GM18502 (cell line): ENCODE measurements at regions not wholly inside any gene's neighbourhood (a gene's known extent, or its start where the extent isn't known, plus 50 kb on each side); places are given as distances from the start of the nearest gene placed in this dataset.

ENCODE experiments used
- ATAC-seq: cut with Tn5 transposase; IDR thresholded peaks from one replicate; pipeline ENCODE4 v1.9.1; 2021; ENCODE audit warnings: mild to moderate bottlenecking; ENCODE audit not compliant: unreplicated experiment, poor library complexity

DNA sequence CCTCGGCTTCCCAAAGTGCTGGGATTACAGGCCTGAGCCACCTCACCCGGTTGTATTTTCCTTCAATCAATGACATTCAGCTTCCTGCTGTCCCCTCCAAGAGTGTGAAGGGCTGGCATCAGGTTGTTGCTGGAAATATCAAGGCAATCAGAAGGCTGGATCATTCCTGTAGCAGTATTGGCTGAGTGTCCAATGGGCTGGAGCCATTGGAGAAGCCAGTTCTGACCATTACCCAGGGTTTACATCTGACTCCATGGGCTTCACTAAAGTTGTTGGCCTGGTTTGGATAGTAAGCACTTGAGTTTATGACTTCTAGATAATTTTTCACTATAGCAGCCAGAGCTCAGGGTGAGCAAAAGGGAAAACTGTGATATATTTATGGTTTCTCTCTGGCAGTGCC lies 137.0 kb downstream of the DLEU7 start:
- no peak for ATAC-seq

- no peak for ATAC-seq
These were observed 135.9 kb downstream of the DLEU7 start for GRCh38 chr13:50707628-50708027.

DNA sequence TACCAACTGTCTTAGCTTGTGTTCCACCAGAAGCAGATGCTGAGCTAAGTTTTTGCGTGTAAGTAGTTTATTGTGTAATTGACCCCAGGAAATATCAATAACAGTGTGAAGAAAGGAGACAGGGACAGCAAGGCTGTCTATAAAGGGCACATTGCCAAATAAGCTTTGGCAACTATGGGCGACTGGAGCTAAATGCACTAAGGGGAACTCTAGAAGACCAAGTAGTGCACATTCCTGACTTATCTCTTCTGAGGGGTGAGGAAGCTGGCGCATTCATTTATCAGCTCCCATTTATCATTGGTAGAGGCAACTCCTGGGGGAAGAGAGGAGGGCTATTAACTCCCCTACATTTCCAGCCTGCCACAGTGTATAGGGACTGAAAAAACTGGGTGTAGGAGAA lies 135.0 kb downstream of the DLEU7 start:
- ATAC-seq, result no peak

DNA sequence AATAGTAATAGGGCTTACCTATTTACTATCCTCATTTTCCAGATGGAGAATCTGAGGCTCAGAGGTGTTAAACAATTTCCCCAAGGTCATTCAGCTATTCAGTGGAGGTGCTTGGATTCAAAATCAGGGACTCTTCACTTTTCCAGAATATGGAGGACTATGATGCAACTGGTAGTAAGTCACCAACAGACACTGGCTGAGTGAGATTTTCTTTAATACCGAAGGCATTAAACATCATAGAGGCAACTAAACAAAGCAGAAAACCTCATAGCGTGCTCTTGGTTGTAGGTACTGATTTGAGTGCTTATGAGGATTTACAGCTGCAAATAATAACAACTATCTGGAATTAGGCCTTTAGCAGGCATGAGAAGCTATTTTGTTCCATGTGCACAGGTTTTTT lies 134.4 kb downstream of the DLEU7 start:
- no peak for ATAC-seq

- no peak for ATAC-seq
These were observed 132.2 kb downstream of the DLEU7 start for GRCh38 chr13:50711131-50711815.

DNA sequence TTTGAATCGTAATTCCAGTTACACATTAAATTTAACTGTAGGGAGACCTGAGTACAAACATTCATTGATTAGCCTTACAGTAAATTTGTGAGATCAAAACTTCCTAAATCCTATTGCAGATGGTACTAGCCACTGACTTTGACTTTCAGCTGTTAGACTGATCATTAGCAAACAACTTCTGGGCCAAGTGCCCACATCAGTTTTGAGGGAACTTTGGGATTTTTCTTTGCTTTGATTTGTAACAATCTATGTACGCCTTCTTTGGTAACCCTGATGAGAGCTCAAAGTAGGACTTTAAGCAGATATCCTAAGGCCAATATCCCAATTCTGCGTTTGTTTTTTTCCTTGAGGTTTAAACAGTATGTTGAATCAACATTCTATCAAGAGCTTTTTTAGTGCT lies 131.5 kb downstream of the DLEU7 start:
- no peak for ATAC-seq

- ATAC-seq, result no peak
These were observed 131.0 kb downstream of the DLEU7 start for GRCh38 chr13:50712456-50712855.

GRCh38 chr13:50712881-50713280 lies 130.6 kb downstream of the DLEU7 start:
- ATAC-seq, result no peak

DNA sequence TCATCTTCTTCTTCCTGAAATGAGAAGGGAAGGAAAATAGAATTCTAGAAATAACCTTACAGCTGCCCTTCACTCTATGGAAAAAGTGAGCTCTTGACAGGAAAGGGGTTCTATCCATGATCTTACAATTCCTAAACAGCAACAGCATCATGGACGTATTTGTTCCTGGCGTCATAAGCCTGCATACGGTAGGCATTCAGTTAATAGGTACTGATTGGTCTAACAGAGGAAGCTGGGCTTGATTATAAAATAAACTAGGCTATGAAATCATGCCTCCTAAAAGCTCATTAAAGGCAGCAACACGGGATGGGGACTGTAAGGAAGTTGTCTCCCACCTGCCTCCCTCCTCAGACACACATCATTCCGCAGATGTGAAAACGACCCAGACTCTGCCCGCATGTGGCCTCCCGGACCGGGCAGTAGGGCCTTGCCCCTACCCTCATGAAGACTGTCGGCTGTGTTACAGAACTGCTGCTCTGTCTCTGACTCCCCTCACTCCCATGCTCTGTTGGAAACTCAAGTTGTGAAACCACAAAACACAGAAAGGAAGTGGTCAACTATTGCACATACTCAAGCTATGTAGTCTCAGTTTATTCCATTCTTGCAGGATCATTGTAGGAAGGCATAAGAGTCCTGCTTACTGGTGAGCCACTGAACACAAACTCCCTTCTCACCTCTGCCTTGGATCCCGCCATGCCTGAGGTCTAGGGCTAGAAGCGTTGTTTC lies 129.8 kb downstream of the DLEU7 start:
- ATAC-seq, result peak; percentile 82

GRCh38 chr13:50714891-50715290 lies 128.6 kb downstream of the DLEU7 start:
- no peak for ATAC-seq

DNA sequence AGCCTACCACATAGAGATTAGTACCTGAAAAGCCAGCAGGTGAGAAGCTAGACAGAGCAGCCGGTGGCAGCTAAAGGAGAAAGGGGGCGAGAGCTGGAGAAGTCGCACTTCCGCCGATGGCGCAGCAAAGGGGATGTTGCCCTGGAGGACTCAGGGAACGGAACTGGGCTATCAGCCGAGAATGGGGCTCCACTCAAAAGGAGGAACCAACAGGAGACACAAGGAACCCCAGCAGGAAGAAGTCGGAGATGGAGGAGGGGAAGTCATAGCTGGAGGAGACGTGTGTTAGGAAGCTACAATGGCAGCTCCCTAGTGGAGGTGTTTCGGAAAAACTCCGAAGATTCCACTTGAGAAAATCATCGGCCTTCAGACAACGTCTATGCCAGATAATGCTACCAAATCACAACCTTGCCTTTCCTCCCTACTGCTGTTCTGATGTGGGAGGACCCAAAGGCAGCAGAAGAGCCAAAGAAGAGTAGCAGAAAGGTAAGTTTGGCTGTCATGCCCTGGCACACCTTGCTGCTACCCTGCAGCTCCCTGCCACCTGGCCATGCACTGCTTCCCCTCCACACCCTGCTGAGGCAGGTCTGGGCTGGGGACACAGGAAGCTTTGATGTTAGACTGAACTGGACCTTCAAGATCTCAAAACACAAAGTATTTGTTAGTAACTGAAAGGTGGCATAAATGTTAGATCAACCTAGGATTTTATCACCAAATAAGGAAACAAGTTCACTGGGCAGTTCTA lies 127.9 kb downstream of the DLEU7 start:
- ATAC-seq, result no peak

- ATAC-seq, result no peak
These were observed 122.4 kb downstream of the DLEU7 start for GRCh38 chr13:50720861-50721671.

GRCh38 chr13:50721672-50721992 lies 121.9 kb downstream of the DLEU7 start:
- ATAC-seq, result no peak

DNA sequence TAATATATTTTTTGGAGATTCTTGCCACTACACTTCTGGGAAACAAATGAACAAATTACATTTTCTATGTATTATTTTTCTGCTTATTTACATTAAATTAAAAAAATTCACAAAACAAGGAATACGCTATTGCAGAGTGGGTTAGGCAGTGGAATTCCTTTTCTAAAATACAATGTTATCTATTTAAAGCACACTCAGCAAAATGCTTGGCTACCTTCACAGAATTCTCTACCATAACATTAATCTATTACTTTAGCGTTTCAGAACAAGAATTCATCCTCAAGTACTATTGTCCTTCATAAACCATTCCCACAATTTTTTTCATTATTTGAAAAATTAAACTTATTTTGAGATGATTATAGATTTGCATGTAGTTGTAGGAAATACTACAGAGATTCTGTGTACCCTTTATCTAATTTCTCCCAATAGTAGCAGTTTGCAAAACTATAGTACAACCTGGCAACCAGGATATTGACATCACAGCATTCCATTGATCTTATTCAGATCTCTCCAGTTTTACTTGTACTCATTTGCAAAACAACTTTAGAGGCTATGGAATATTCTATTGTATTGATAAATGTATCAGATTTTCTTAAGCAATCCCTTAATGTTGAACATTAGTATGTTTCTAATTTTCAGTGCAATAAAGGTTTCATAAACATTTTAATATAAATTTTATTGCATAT lies 120.9 kb downstream of the DLEU7 start:
- ATAC-seq, result no peak

DNA sequence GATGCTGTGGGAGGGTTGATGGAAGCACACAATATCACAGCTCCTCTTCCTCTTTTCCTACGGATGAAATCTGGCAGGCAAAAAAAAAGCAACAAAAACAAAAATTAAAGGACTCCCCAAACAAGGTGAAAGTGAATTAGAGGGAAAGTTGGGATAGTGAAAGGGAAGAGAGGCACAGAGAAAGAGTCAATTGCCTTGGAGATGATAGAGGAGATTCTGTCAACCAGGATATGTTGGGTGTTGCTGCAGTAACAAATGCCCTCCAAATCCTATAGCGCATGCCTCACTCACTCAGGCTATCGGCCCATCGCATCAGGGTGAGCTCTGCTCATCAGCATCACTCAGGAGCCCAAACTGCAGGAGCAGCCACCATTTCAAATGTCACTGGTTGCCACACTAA lies 119.1 kb downstream of the DLEU7 start:
- ATAC-seq, result no peak

DNA sequence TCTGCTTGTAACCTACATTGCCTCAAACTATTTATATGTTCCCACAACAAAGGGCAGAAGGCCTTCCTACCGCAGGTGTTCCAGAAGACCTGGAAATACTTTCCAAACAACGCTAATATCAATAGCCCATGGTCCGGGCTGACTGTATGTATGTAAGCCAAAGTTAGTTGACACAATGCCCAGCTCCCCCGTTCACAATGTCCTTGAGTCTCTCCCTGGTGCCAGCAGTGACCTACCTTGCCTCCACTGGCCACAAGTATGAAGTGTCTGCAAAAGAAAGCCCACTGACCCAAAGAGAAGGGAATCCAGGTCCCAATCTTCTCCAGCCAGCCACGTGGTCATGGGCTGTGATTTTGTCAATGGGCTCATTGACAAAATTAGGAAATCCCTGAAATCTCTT lies 118.6 kb downstream of the DLEU7 start:
- ATAC-seq, result no peak

GRCh38 chr13:50726164-50726563 lies 117.3 kb downstream of the DLEU7 start:
- ATAC-seq, result no peak

- ATAC-seq, result no peak
These were observed 114.3 kb downstream of the DLEU7 start for GRCh38 chr13:50729177-50729576.

DNA sequence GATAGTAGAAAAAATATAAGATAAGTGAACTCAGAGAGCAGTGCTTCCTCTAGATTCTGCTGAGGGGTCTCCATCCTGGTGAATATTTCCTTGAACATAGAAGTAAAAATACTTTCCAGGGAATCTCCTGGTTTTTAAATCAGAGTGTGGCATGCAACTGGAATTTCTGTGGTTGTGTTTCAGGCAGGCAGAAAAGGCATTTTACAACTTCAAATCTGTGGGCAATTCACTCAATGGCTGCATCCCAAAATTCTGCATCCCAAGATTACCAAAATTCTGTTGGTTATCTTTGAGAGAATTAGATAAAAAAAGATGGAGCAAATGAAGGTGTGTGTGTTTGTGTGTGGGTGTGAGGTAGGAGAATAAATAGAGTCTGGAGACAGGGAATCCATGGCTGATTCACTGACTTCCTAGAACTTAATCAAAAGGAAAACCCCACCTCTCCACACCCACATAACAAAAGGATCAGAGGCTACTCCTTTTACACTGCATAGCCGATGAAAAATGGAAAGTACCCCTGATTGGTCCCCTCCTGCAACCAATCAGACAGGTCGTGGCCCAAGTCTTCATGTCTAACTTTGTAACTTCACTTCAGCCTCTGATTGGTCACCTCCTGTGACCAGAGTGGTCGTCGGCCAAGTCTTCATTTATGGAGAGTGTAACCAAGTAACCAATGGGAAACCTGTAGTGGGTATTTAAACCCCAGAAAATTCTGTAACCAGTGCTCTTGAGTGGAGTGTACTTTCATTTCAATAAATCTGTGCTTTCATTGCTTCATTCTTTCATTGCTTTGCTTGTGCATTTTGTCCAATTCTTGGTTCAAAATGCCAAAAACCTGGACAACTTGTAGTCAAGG lies 112.8 kb downstream of the DLEU7 start:
- ATAC-seq, result no peak
